Glomerular visceral epithelial cell (primary cell): ENCODE measurements at regions not wholly inside any gene's neighbourhood (a gene's known extent, or its start where the extent isn't known, plus 50 kb on each side); places are given as distances from the start of the nearest gene placed in this dataset.
A peak's percentile ranks its signal among the peaks of the same experiment; 100 is the strongest.
"Not testable (repeated sequence)": the region's sequence is repeated elsewhere in the genome, so short reads cannot be mapped to it uniquely, and the experiment has no call there.

Source experiments
- DNase-seq: peaks from one replicate; pipeline ENCODE4 v3.0.0-alpha.2; 2016; ENCODE audit errors: extremely low spot score

DNA sequence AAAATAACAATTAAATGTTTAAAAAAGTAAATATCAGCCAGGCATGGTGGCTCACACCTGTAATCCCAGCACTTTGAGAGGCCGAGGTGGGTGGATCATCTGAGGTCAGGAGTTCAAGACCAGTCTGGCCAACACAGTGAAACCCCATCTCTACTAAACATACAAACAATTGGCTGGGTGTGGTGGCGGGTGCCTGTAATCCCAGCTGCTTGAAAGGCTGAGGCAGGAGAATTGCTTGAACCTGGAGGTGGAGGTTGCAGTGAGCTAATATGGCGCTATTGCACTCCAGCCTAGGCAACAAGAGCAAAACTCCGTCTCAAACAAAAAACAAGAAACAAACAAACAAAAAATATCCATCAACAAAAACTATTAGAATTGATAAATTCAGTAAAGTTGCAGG is 77.5 kb downstream of the SNX5 start:
- DNase-seq, result not testable (repeated sequence)

- DNase-seq, result no peak
Observed at GRCh38 chr20:17890330-17890729, 78.3 kb downstream of the SNX5 start.

DNA sequence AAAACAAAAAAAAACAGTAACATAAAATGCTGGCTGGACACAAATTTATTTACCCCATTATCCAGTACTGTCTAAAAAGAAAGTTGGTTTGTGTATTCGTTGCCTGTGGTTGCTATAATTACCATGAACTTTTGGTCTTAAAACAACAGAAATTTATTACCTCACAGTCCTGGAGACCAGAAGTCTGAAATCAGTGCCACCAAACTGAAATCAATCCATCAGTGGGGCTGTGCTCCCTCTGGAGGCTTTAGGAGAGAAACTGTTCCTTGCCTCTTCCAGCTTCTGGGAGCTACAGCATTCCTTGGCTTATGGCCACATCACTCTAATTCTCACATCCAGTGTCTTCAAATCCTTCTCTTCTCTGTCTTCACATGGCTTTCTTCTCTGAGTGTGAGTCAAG is 79.4 kb downstream of the SNX5 start:
- no peak for DNase-seq

- peak; percentile 31 for DNase-seq
Observed at GRCh38 chr20:17888044-17888443, 80.5 kb downstream of the SNX5 start.

DNA sequence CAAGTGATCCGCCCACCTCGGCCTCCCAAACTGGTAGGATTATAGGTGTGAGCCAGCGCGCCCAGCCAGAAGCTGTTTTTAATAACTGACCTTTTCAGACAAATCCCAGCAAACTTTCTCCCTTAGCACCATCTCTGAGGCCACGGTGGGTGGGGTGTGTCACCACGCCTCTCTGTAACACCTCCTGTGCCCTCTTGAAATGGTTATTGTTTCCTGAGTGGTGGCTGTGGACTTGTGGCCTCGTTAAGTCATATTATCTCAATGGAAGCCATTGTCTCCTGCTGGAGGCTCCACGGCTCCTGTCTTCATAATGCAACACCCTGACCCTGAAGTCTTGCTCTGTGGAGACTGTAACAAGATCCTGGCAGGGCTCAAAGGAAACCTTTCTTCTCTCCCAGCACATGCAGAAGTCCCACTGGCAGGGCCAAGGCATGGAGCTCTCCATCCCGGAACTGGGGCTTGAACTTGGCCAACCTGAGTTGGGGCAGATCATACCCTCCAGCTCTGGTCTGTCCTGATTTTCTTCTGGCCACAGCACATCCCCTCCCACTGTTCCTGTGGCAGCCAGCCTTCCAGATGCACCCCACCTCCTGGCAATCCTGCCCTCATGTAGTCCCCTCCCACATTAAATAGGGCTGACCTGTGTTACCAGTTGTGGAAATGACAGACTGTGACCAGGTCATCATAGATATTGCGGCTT is 81.1 kb downstream of the SNX5 start:
- no peak for DNase-seq

GRCh38 chr20:17885544-17885943 is 83.0 kb downstream of the SNX5 start:
- DNase-seq, result no peak

- DNase-seq, result no peak
Observed at GRCh38 chr20:17885076-17885475, 83.5 kb downstream of the SNX5 start.

GRCh38 chr20:17884307-17885003 is 84.1 kb downstream of the SNX5 start:
- DNase-seq, result no peak

GRCh38 chr20:17883592-17884306 is 84.8 kb downstream of the SNX5 start:
- no peak for DNase-seq

DNA sequence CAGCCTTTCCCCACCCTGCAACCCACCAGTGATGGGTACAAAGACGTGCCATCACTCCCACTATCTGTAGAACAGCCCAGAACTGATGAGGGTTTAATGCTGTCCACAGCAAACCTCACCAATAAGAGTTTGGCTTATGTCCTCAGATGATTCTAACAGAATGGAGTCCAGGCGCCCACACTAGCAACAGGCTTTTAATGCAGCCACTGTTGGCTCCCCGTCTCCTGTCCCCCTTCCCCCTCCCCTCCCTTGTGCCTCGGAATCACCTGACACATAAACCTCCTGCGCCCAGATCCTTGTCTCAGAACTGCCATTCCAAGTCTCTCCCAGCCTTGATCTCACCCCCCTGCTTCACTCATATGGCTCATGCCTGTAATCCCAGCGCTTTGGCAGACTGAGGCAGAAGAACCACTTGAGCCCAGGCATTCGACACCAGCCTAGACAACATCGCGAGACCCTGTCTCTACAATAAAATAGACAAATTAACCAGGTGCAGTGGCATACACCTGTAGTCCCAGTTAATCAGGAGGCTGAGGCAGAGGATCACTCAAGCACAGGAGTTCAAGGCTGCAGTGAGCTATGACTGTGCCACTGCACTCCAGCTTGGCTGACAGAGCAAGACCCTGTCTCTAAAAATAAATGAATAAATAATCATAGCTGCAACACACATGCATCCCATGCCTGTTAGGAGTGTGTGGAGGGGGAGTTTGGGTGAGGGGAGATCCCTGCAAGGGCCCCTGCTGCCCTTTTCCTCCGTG is 85.6 kb downstream of the SNX5 start:
- no peak for DNase-seq

GRCh38 chr20:17882065-17882833 is 86.3 kb downstream of the SNX5 start:
- no peak for DNase-seq

- DNase-seq, result no peak
Observed at GRCh38 chr20:17881741-17882064, 86.9 kb downstream of the SNX5 start.

GRCh38 chr20:17878912-17879602 is 89.5 kb downstream of the SNX5 start:
- no peak for DNase-seq

DNA sequence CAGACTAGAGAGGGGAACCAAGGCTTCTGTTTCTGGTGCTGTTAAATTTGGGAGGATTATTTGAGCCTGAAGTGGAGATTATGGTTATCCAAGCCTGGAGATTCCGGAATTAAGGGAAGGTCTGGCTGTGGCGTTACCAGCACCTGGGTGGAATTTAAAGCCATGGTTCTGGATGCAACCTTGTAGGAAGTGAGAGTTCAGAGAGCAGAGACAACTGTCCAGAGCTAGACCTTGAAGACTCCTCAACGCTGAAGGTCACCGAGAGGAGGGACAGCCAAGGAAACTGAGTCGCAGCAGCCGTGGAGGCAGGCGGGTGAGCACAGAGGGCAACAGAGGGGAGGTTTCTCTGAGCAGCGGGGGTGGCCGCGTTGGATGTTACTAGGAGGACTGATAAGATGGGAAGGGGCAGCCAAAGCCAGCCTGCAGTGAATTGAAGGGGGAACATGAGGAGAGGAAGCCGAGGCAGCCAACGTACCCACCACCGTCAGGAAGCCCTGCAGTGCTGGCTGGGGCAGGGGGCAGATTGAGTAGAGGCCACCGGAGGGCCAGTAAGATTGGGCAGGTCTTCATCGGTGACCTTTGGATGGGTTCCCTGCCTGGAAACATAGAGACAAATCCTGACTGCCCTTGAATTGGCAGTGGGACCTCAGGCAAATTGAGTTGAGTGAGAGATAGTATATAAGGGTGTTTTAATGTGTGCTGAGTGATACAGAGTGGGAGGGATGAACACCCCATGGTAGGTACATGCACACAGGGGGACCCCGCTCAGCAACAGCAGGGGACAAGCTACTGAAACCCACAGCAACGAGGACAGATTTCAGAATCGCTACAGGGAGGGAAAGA is 90.3 kb downstream of the SNX5 start:
- DNase-seq, result no peak

DNA sequence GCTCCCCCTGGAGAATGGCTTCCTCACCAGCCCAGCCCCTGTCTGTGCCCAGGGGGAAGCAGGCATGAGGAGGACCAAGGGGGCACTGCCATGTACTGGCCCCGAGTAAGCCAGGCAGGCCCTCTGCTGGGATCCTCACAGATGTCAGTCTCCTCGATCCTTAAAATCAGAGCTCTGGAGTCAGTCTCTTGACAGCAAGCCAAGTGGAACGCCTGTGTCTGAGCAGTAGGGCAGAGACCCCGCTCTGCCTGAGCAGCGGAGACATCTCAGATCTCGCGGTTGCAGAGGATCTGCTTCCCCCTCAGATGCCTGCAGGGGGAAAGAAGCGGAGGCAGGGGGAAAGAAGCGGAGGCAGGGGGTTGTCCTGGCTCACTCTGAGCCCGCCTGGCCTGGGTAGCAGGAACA is 92.6 kb downstream of the SNX5 start:
- no peak for DNase-seq

DNA sequence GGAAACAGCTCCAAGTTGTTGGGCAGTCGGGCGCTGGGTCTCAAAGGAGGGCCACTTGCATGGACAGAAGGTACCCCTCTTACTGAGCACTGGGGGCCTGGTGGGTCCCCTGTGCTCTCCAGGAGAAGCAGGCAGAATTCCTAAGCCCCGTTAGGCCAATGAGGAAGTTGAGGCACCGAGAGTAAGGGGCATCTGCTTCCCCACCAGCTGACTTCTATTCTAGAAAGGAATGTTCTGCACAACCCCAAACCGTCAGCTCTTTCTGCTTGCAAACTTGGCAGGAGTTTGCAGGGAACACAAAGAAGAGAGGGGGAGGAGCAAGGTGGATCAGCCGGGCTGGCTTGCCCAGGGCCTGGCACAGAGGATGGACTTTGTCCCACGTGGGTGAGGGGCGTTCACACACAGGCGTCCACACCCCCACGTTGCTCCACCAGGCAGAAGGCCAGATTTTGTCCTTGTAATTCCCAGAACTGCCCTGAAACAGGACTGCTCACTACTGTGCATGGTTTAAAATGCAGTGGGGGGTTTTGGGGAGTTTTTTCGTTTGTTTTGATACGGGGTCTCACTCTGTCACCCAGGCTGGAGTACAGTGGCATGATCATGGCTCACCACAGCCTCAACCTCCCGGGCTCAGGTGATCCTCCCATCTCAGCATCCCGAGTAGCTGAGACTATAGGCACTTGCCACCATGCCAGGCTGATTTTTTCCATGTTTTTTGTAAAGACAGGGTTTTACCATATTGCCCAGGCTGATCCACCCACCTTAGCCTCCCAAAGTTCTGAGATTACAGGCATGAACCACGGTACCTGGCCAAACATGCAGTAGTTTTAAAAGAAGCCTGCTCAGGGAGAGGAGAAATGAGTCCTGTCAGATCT is 93.3 kb downstream of the SNX5 start:
- DNase-seq, result peak; percentile 44

- DNase-seq, result no peak
Observed at GRCh38 chr20:17874271-17875105, 94.1 kb downstream of the SNX5 start.
